ENCODE measurements at regions not wholly inside any gene's neighbourhood (a gene's known extent, or its start where the extent isn't known, plus 50 kb on each side); places are given as distances from the start of the nearest gene placed in this dataset.

DNA sequence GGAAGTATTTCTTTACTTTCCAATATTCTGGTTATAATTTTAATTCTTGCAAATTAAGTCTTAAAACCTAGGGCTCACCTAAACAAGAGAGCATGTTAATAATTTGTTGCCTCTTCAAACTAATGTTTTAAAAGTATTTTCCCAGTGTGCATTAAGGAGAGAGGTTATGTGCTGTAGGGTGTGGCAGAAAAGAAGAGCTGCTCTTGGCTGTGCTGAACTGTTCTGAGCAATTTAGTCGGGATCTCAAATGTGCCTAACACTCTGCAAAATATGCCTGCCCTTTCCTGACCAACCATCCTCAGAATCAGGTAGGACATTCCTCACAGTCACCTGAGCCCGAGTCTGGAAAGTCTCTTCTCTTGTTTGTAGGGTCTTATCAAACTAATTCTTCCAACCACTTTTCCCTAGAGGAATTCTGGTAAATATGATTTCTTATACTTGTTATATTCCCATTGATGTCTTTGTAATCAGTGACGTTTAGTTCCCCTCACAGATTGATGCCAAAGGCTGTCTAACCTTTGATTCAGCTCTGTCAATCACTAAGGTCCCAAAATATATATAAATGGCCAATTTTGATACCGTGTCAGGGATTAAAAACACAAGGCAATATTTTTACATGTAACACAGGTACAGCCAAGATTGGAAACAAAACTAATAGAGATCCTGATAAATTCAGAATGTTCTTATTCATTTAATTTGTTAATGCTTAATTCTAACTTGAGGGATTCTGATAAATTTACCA, 298.4 kb downstream of the ADGB start:
- H3K9ac ChIP-seq (ENCODE audit: low read length): no peak overlapping the region
- no peak overlapping the region for H3K4me3 ChIP-seq (ENCODE audit: control extremely low read depth in 1 of 5, extremely low read depth in 1 of 5, insufficient read depth in 1 of 5, low read depth in 2 of 5, low read length in 4 of 5)
- no peak for TF ChIP-seq EZH2 (IDR thresholded peaks at IDR 0.05; ENCODE audit: borderline replicate concordance, insufficient read depth, low read depth, low read length, poor library complexity, severe bottlenecking)
- TF ChIP-seq, protein P1, sequence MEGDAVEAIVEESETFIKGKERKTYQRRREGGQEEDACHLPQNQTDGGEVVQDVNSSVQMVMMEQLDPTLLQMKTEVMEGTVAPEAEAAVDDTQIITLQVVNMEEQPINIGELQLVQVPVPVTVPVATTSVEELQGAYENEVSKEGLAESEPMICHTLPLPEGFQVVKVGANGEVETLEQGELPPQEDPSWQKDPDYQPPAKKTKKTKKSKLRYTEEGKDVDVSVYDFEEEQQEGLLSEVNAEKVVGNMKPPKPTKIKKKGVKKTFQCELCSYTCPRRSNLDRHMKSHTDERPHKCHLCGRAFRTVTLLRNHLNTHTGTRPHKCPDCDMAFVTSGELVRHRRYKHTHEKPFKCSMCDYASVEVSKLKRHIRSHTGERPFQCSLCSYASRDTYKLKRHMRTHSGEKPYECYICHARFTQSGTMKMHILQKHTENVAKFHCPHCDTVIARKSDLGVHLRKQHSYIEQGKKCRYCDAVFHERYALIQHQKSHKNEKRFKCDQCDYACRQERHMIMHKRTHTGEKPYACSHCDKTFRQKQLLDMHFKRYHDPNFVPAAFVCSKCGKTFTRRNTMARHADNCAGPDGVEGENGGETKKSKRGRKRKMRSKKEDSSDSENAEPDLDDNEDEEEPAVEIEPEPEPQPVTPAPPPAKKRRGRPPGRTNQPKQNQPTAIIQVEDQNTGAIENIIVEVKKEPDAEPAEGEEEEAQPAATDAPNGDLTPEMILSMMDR (IDR thresholded peaks at IDR 0.05): no peak
- intact Hi-C loops (cut with micrococcal nuclease): no loop called here
- peaks cover 11% of the 10 kb centered on the region for H3K27me3 Mint-ChIP-seq
- H3K27me3 ChIP-seq (replicated peaks in 1 of 4; ENCODE audit: control extremely low read depth in 1 of 4, control insufficient read depth in 3 of 4, insufficient read depth in 4 of 4, low read length in 3 of 4): no peaks in the 10 kb centered on the region
- H3K27ac Mint-ChIP-seq: no peak overlapping the region
- no peaks in the 10 kb centered on the region for H3K9me3 Mint-ChIP-seq (ENCODE audit: insufficient read depth)
- H3K9me3 ChIP-seq (ENCODE audit: control extremely low read depth in 1 of 3, control insufficient read depth in 2 of 3, insufficient read depth in 1 of 3, low read length in 2 of 3): no peaks in the 10 kb centered on the region
- no peak overlapping the region for H3K4me2 ChIP-seq (replicated peaks; ENCODE audit: low read depth, low read length, poor library complexity, severe bottlenecking)
- no peak overlapping the region for H2AFZ ChIP-seq (ENCODE audit: insufficient read depth, low read depth, low read length, poor library complexity, severe bottlenecking)
- CTCF ChIA-PET: interaction anchor here (0.5 kb wide), 1 partner anchor 1358 kb away, joined by 3 read pairs; no protein-coding TSS in a partner anchor
- H3K4me1 ChIP-seq (ENCODE audit: control insufficient read depth in 2 of 2, insufficient read depth in 2 of 2, low read length in 2 of 2): no peaks in the 10 kb centered on the region
- DNase-seq: no peak
- no peaks in the 10 kb centered on the region for H3K79me2 ChIP-seq (ENCODE audit: control insufficient read depth, insufficient read depth, low read length)
- POLR2A ChIA-PET: interaction anchor here (0.6 kb wide), 1 partner anchor 12 kb away, joined by 3 read pairs; no protein-coding TSS in a partner anchor
- H4K20me1 ChIP-seq (ENCODE audit: control insufficient read depth, insufficient read depth, low read length, poor library complexity, severe bottlenecking): no peaks in the 10 kb centered on the region
- no CpG with 5 or more reads among the region's 4 CpGs for WGBS (ENCODE audit: insufficient coverage)
- no peak overlapping the region for H3K27ac ChIP-seq (ENCODE audit: low read length in 2 of 2)
- no peak overlapping the region for H3K4me3 Mint-ChIP-seq
- peaks cover under 1% of the 10 kb centered on the region for H3K4me1 Mint-ChIP-seq
- ATAC-seq (ENCODE audit: low read depth): no peak
- H3K36me3 ChIP-seq (replicated peaks in 1 of 2; ENCODE audit: control extremely low read depth in 1 of 2, control insufficient read depth in 1 of 2, extremely low read depth in 1 of 2, insufficient read depth in 2 of 2, low read length in 1 of 2): no peaks in the 10 kb centered on the region

DNA sequence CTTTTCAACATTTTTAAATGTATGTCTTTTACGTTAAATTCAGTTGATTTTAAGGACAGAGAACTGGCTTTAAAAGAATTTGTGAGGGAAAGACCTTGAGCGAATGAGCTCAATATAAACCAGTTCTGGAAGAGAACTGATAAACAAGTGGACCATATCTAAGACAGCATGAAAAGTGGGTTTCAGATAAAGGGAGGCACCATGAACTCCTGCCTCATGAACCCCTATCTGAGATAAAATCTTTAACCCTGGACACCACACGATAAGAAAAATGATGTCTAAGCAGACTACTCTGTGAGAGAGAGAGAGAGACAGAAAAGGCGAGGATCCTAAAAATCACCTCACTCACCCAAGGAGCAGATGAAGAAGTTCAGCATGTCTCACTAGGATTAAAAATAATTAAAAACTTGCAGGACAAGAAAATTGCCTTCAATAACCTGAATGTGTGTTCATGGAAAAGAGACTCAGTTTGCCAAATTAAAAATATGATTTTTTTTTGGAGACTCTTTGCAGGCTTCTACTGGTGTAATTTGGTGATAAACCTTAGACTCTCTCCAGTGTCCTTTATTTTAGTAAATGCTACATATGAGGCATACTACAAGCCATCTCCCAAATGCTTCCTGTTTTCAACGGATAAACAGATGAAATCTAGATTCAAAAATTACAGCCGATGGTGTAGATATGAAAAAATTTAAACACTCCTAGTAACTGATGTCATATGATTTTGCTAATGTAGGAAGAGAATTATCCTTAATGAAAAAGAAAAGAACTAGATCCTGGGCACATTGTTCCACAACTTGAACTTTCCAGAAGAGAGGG, 299.5 kb downstream of the ADGB start:
- H3K9me3 Mint-ChIP-seq (ENCODE audit: insufficient read depth): no peaks in the 10 kb centered on the region
- ATAC-seq (ENCODE audit: low read depth) (no peak), DNase-seq (no peak)
- Histone ChIP-seq H3K9me3 (ENCODE audit: control extremely low read depth in 1 of 3, control insufficient read depth in 2 of 3, insufficient read depth in 1 of 3, low read length in 2 of 3) (no peaks in the 10 kb centered on the region), H2AFZ (ENCODE audit: insufficient read depth, low read depth, low read length, poor library complexity, severe bottlenecking) (no peak overlapping the region), H3K4me3 (ENCODE audit: control extremely low read depth in 1 of 5, extremely low read depth in 1 of 5, insufficient read depth in 1 of 5, low read depth in 2 of 5, low read length in 4 of 5) (no peak overlapping the region), H3K4me1 (ENCODE audit: control insufficient read depth in 2 of 2, insufficient read depth in 2 of 2, low read length in 2 of 2) (no peaks in the 10 kb centered on the region), H3K27me3 (replicated peaks in 1 of 4; ENCODE audit: control extremely low read depth in 1 of 4, control insufficient read depth in 3 of 4, insufficient read depth in 4 of 4, low read length in 3 of 4) (no peaks in the 10 kb centered on the region), H4K20me1 (ENCODE audit: control insufficient read depth, insufficient read depth, low read length, poor library complexity, severe bottlenecking) (no peaks in the 10 kb centered on the region), H3K36me3 (replicated peaks in 1 of 2; ENCODE audit: control extremely low read depth in 1 of 2, control insufficient read depth in 1 of 2, extremely low read depth in 1 of 2, insufficient read depth in 2 of 2, low read length in 1 of 2) (no peaks in the 10 kb centered on the region), H3K27ac (ENCODE audit: low read length in 2 of 2) (no peak overlapping the region), H3K9ac (ENCODE audit: low read length) (no peak overlapping the region), H3K4me2 (replicated peaks; ENCODE audit: low read depth, low read length, poor library complexity, severe bottlenecking) (no peak overlapping the region), H3K79me2 (ENCODE audit: control insufficient read depth, insufficient read depth, low read length) (no peaks in the 10 kb centered on the region)
- peaks cover 11% of the 10 kb centered on the region for H3K27me3 Mint-ChIP-seq
- H3K27ac Mint-ChIP-seq: no peak overlapping the region
- ChIA-PET CTCF (no interaction called here), POLR2A (no interaction called here)
- intact Hi-C loops (cut with micrococcal nuclease): no loop called here
- TF ChIP-seq, protein P1 (IDR thresholded peaks at IDR 0.05): no peak
- no peak for TF ChIP-seq EZH2 (IDR thresholded peaks at IDR 0.05; ENCODE audit: borderline replicate concordance, insufficient read depth, low read depth, low read length, poor library complexity, severe bottlenecking)
- no CpG with 5 or more reads among the region's 6 CpGs for WGBS (ENCODE audit: insufficient coverage)
- H3K4me1 Mint-ChIP-seq: no peaks in the 10 kb centered on the region
- H3K4me3 Mint-ChIP-seq: no peak overlapping the region

Data from B cell (primary cell).